DOHH2 (cell line): ENCODE measurements at regions not wholly inside any gene's neighbourhood (a gene's known extent, or its start where the extent isn't known, plus 50 kb on each side); places are given as distances from the start of the nearest gene placed in this dataset.

Experiments used
- EZH2phosphoT487 ChIP-seq: fragments of 200-600 bp; sonication (generic); IDR thresholded peaks from 2 replicates; pipeline ENCODE4 v1.6.1; 2017; ENCODE audit warnings: borderline replicate concordance, mild to moderate bottlenecking, antibody characterized with exemption, low read length, moderate library complexity, mixed read lengths
- TF ChIP-seq, protein P1 (sequence below): fragments of 200-600 bp; sonication (generic); IDR thresholded peaks from one replicate; pipeline ENCODE4 v1.5.1; 2014; ENCODE audit warnings: antibody characterized with exemption, mild to moderate bottlenecking, low read depth, low read length; ENCODE audit not compliant: poor library complexity, severe bottlenecking

DNA sequence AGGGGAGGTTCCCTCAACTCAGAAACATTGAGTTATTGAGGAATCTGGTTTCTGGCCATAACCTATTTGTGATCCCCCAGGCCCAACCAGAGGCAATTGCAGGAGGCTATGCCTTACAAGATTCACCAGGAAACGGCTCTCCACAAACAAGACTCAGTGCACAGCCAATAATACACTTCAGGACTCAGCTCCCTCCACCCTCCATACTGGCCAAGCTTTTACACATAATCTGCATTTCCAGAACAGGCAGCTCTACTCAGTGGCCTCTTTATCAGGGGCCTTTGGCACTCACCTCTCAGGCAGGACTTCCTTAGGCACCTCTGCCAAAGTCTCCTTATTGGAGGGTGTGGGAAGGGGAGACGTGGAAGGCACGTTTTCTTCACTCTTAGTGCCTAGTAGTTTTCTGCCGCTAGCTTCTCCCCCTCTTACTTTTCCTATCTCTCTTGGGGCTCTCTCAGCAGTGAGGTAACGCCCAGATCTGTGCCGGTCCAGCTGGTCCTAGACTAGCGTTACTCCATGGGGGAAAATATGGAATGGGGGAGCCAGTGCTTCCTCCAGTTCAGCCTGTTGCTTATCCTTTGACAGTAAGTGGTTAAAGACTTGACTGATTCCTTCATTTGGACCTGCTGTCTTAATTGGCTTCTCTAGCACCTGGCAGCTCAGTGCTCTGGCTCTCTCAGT lies 62.8 kb upstream of the ANO3 start:
- TF ChIP-seq, protein P1, sequence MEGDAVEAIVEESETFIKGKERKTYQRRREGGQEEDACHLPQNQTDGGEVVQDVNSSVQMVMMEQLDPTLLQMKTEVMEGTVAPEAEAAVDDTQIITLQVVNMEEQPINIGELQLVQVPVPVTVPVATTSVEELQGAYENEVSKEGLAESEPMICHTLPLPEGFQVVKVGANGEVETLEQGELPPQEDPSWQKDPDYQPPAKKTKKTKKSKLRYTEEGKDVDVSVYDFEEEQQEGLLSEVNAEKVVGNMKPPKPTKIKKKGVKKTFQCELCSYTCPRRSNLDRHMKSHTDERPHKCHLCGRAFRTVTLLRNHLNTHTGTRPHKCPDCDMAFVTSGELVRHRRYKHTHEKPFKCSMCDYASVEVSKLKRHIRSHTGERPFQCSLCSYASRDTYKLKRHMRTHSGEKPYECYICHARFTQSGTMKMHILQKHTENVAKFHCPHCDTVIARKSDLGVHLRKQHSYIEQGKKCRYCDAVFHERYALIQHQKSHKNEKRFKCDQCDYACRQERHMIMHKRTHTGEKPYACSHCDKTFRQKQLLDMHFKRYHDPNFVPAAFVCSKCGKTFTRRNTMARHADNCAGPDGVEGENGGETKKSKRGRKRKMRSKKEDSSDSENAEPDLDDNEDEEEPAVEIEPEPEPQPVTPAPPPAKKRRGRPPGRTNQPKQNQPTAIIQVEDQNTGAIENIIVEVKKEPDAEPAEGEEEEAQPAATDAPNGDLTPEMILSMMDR = no peak
- no peak for TF ChIP-seq EZH2phosphoT487
